ENCODE measurements at regions not wholly inside any gene's neighbourhood (a gene's known extent, or its start where the extent isn't known, plus 50 kb on each side); places are given as distances from the start of the nearest gene placed in this dataset.

DNA sequence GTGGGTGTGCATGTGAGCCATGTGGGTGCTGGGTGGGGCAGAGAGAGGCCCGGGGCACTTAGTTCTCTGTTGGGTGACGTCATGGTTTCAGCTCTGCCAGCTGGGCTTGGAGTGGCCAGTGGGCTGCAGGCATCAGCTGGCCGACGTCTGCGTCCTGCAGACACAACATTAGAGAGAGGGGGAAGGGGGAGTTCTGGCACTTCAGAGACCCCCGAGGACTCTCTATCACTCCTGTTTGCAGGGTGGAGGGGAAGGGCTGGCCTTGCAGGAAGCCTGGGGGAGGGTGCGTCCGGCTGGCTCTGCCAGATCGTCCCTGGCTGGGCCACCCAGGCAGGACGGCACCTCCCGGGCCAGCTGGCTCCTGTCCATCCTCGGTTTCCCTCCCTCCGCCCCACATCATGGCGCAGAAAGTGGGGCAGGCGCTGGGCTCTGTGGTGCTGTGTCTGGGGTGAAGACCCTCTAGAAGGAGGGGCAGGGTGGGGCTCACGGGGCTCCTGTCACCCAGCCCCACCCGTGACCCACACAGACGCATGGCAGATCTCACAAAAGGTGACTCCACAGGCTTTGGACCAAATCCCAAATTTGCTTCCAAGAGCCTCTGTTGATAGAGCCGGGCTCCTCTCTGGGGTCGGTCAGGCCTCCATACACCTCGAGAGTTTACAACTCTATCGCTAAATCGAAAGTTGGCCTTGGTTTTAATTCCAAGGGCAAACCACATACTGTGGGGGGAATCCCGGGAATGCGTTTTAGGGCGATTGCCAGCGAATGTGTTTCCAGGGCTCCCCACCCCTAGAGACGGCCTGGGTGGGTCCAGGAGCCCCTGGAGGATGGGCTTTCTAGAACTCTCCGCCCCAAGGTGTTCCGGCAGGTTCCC, 73.4 kb upstream of the TTC34 start:
- no peak overlapping the region for H4K91ac ChIP-seq (ENCODE audit: insufficient read depth, low read depth, low read length)
- H3K9me1 ChIP-seq (ENCODE audit: insufficient read depth, low read length) = no peaks in the 10 kb centered on the region
- no peak overlapping the region for H3K23ac ChIP-seq (ENCODE audit: low read depth, low read length)
- no peaks in the 10 kb centered on the region for H4K20me1 ChIP-seq (ENCODE audit: insufficient read depth, low read length)
- H3K27me3 ChIP-seq (ENCODE audit: control insufficient read depth, insufficient read depth, low read length) = no peaks in the 10 kb centered on the region
- H4K8ac ChIP-seq (ENCODE audit: low read depth in 2 of 2, low read length in 2 of 2) = no peak overlapping the region
- no peak overlapping the region for H2BK15ac ChIP-seq (ENCODE audit: low read depth, low read length)
- H4K5ac ChIP-seq (ENCODE audit: low read depth, low read length) = no peak overlapping the region
- H3K79me1 ChIP-seq (ENCODE audit: low read depth in 1 of 2, low read length in 2 of 2) = no peaks in the 10 kb centered on the region
- ATAC-seq (ENCODE audit: low read depth) (no peak), DNase-seq (no peak)
- H2AK9ac ChIP-seq (replicated peaks; ENCODE audit: low read depth, low read length, poor library complexity) = no peak overlapping the region
- POLR2A ChIA-PET (ENCODE audit: unreplicated experiment) = no interaction called here
- no peak for TF ChIP-seq MAZ (IDR thresholded peaks at IDR 0.05; ENCODE audit: borderline replicate concordance, low read depth, low read length)
- no peak for TF ChIP-seq CTCF (conservative IDR thresholded peaks at IDR 0.05; ENCODE audit: low read depth, low read length)
- TF ChIP-seq USF2 (IDR thresholded peaks at IDR 0.05; ENCODE audit: low read depth, low read length) = no peak
- no peak for TF ChIP-seq BHLHE40 (IDR thresholded peaks at IDR 0.05; ENCODE audit: low read depth, low read length)
- TF ChIP-seq RFX5 (IDR thresholded peaks at IDR 0.05; ENCODE audit: low read depth, low read length) = no peak
- no peak for TF ChIP-seq NFE2L2 (IDR thresholded peaks at IDR 0.05; ENCODE audit: low read depth, low read length)
- TF ChIP-seq SMC3 (IDR thresholded peaks at IDR 0.05; ENCODE audit: low read depth, low read length) = no peak
- TF ChIP-seq CEBPB (IDR thresholded peaks at IDR 0.05; ENCODE audit: low read depth, low read length) = no peak
- no peak for TF ChIP-seq RAD21 (IDR thresholded peaks at IDR 0.05; ENCODE audit: low read length)
- TF ChIP-seq ELK1 (IDR thresholded peaks at IDR 0.05; ENCODE audit: borderline replicate concordance, low read depth, low read length) = no peak
- TF ChIP-seq FOS (IDR thresholded peaks at IDR 0.05; ENCODE audit: low read depth, low read length) = no peak
- TF ChIP-seq POLR2A (IDR thresholded peaks at IDR 0.05; ENCODE audit: low read depth, low read length) = no peak
- TF ChIP-seq MXI1 (IDR thresholded peaks at IDR 0.05; ENCODE audit: borderline replicate concordance, low read depth, low read length) = no peak
- no peak for TF ChIP-seq CHD1 (IDR thresholded peaks at IDR 0.05; ENCODE audit: low read depth, low read length)
- no peak for TF ChIP-seq RCOR1 (IDR thresholded peaks at IDR 0.05; ENCODE audit: insufficient replicate concordance, low read length)
- no peak for TF ChIP-seq MAFK (IDR thresholded peaks at IDR 0.05; ENCODE audit: low read depth, low read length)
- H3K9me3 ChIP-seq (ENCODE audit: control insufficient read depth, insufficient read depth, low read length) = peaks cover 82% of the 10 kb centered on the region
- H3K4me2 ChIP-seq (ENCODE audit: low read depth, low read length) = no peak overlapping the region
- H3K4me1 ChIP-seq (ENCODE audit: control insufficient read depth, insufficient read depth, low read length) = no peaks in the 10 kb centered on the region
- in situ Hi-C loops (cut with MboI; ENCODE audit: low sequenced_read_pairs) (no loop called here), intact Hi-C loops (cut with micrococcal nuclease) (no loop called here), dilution Hi-C loops (cut with HindIII; ENCODE audit: low sequenced_read_pairs, unreplicated experiment) (no loop called here)
- no peak overlapping the region for H3K18ac ChIP-seq (ENCODE audit: low read depth, low read length)
- no peak overlapping the region for H2BK120ac ChIP-seq (ENCODE audit: low read depth, low read length)
- no peak overlapping the region for H3K4me3 ChIP-seq (ENCODE audit: insufficient read depth, low read depth, low read length)
- no TSS peak for BruUV-seq (replicated peaks)
- H2BK5ac ChIP-seq (ENCODE audit: low read depth, low read length, poor library complexity, severe bottlenecking) = no peak overlapping the region
- no peak overlapping the region for H3K4ac ChIP-seq (ENCODE audit: low read depth, low read length)
- no peaks in the 10 kb centered on the region for H3K36me3 ChIP-seq (ENCODE audit: control insufficient read depth, insufficient read depth, low read length)
- CTCF ChIA-PET = no interaction called here
- H3K14ac ChIP-seq (replicated peaks; ENCODE audit: low read depth, low read length) = no peak overlapping the region
- WGBS, 2 experiments (ENCODE audit: extremely low coverage in 2 of 2, insufficient read length in 1 of 2) = 14% methylated on average over 5 of the region's 30 CpGs; no CpG with 5 or more reads in 1 of the 2 experiments
- no peak overlapping the region for H3K56ac ChIP-seq (ENCODE audit: extremely low read depth, insufficient read depth, low read length)
- H2BK20ac ChIP-seq (ENCODE audit: low read depth, low read length) = no peak overlapping the region
- H2AK5ac ChIP-seq (ENCODE audit: low read depth, low read length) = no peak overlapping the region
- no peak overlapping the region for H3K9ac ChIP-seq (ENCODE audit: low read depth, low read length)
- no peak overlapping the region for H3K27ac ChIP-seq (ENCODE audit: insufficient read depth, low read length)
- H2AFZ ChIP-seq (replicated peaks; ENCODE audit: low read length, poor library complexity) = no peak overlapping the region

Data from IMR-90 (cell line).